ENCODE measurements at regions not wholly inside any gene's neighbourhood (a gene's known extent, or its start where the extent isn't known, plus 50 kb on each side); places are given as distances from the start of the nearest gene placed in this dataset.
A peak's percentile ranks its signal among the peaks of the same experiment; 100 is the strongest.

GRCh38 chr13:66069570-66069969 lies 1160.6 kb downstream of the PCDH9 start:
- no peak for DNase-seq

GRCh38 chr13:66068683-66069082 lies 1161.5 kb downstream of the PCDH9 start:
- DNase-seq = no peak

- DNase-seq = no peak
Observed at GRCh38 chr13:66048888-66049287, 1181.2 kb downstream of the PCDH9 start.

GRCh38 chr13:66040506-66040905 lies 1189.6 kb downstream of the PCDH9 start:
- no peak for DNase-seq

GRCh38 chr13:66037096-66037495 lies 1193.0 kb downstream of the PCDH9 start:
- DNase-seq = no peak

GRCh38 chr13:66036636-66037035 lies 1193.5 kb downstream of the PCDH9 start:
- DNase-seq = no peak

GRCh38 chr13:66036024-66036614 lies 1194.0 kb downstream of the PCDH9 start:
- no peak for DNase-seq

GRCh38 chr13:66033924-66034323 lies 1196.2 kb downstream of the PCDH9 start:
- DNase-seq = no peak

- DNase-seq = no peak
Observed at GRCh38 chr13:66021846-66022245, 1208.3 kb downstream of the PCDH9 start.

GRCh38 chr13:66014771-66015170 lies 1215.4 kb downstream of the PCDH9 start:
- DNase-seq = no peak

- peak in 1 of 5 donors; percentile 10 for DNase-seq
Observed at GRCh38 chr13:66009241-66009640, 1220.9 kb downstream of the PCDH9 start.

- DNase-seq = no peak
Observed at GRCh38 chr13:66003558-66003957, 1226.6 kb downstream of the PCDH9 start.

- DNase-seq = no peak
Observed at GRCh38 chr13:66001140-66001539, 1229.0 kb downstream of the PCDH9 start.

- no peak for DNase-seq
Observed at GRCh38 chr13:65999411-65999810, 1230.7 kb downstream of the PCDH9 start.

- no peak for DNase-seq
Observed at GRCh38 chr13:65990684-65991083, 1239.5 kb downstream of the PCDH9 start.

- no peak for DNase-seq
Observed at GRCh38 chr13:65985612-65986011, 1244.5 kb downstream of the PCDH9 start.

- DNase-seq = no peak
Observed at GRCh38 chr13:65977525-65977924, 1252.6 kb downstream of the PCDH9 start.

- DNase-seq = no peak
Observed at GRCh38 chr13:65971541-65971940, 1258.6 kb downstream of the PCDH9 start.

GRCh38 chr13:65966991-65967451 lies 1263.1 kb downstream of the PCDH9 start:
- no peak for DNase-seq

GRCh38 chr13:65965501-65965900 lies 1264.6 kb downstream of the PCDH9 start:
- no peak for DNase-seq

GRCh38 chr13:65964672-65965071 lies 1265.5 kb downstream of the PCDH9 start:
- no peak for DNase-seq

GRCh38 chr13:65959305-65959704 lies 1270.8 kb downstream of the PCDH9 start:
- DNase-seq = no peak

GRCh38 chr13:65946387-65946786 lies 1283.7 kb downstream of the PCDH9 start:
- DNase-seq = no peak

- no peak for DNase-seq
Observed at GRCh38 chr13:65943708-65944107, 1286.4 kb downstream of the PCDH9 start.

- DNase-seq = no peak
Observed at GRCh38 chr13:65943024-65943423, 1287.1 kb downstream of the PCDH9 start.

All from T-helper 1 cell (primary cell).